Amygdala (tissue), 56 donors: ENCODE measurements at regions not wholly inside any gene's neighbourhood (a gene's known extent, or its start where the extent isn't known, plus 50 kb on each side); places are given as distances from the start of the nearest gene placed in this dataset.

Experiments
- DNase-seq, 56 donors: peaks; one replicate each; lab custom pipeline; 2025; lab: John Stamatoyannopoulos, UW

- no peak for DNase-seq
Observed at GRCh38 chr10:31721096-31721495, 207.5 kb downstream of the ARHGAP12 start.

- DNase-seq, result no peak
Observed at GRCh38 chr10:31720546-31720945, 208.1 kb downstream of the ARHGAP12 start.

DNA sequence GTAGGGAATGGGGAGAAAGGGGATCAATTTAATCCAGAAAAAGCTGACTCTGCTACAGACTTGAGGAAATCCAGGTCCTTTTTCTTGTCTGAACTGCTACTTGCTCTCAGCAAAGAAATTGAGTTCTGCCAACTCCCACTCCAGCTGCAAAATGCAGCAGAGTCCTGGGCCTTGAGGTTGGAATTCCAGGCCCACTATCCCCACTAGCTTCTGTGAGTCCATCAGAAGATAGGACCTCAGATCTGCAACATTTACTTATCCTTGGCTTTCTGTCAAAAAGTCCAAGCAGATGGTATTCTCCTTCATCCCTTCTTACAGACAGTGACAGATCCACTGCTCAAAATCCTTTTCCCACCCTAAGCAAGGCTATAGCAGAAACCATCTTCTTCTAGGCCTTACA is 219.2 kb downstream of the ARHGAP12 start:
- no peak for DNase-seq

GRCh38 chr10:31709028-31709427 is 219.6 kb downstream of the ARHGAP12 start:
- DNase-seq, result no peak

- no peak for DNase-seq
Observed at GRCh38 chr10:31708474-31708873, 220.2 kb downstream of the ARHGAP12 start.

DNA sequence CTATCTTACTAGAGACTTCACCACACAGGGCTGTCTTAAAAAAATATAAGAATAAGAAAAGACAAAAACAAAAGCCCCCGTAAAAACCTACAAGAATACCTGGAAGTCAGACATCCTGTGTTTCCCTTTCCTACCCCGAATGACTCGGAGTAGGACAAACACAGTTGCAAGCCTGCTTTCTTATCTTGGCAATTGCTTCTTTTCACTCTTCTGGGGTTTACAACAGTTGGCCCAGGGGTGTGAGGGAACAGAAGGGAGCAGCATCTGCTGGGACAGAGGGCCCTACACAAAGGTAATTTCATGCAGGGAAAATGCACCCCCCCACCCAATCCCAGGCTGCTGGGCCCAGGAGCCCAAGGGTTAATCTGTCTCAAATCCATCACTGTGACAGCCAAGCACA is 220.6 kb downstream of the ARHGAP12 start:
- no peak for DNase-seq

DNA sequence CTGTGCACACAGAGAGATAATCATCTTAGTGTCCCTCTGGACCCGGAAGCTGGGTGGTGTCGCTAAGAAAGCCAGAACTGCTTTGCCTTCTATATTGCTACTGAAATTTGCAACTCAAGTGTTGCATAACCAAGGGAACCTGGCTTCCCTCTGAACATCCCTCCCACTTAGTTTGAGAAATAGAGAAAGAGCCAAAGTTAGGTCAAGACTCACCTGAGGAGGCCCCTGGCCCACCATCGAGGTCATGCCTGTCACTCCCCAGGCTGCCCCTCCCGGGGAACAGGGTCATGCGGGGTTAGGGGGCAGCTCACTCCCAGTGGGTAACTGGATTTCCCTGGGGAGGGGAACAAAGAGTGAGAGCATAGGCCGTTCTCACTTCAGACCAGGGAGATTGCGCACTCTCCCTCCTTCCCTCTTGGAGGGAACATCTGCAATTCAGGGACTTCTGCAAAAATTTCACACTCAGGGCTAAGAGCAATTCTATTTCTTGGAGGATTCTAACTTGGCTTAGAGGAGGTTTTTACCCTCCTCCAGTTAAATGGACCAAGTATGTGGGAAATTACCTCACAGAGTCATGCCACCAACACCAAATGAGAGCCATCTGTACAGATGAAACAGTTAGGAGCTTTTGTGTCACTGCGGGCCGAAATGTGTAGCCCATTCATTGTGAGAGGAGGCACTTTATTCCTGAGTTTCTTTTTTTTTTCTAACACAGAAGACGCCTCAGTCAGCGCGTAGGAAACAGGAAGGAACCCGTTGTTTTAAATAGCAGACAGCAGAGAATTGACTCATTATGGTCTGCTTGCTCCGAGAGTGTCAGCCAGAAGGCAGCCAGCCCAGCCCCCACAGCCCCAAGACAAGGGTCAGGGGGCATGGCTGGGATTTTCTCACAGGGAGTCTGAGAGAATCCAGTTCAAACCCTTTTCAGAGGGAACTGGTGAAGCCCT is 221.3 kb downstream of the ARHGAP12 start:
- peak in 31 of 56 donors; percentile 10 to 73 (median 32) for DNase-seq

DNA sequence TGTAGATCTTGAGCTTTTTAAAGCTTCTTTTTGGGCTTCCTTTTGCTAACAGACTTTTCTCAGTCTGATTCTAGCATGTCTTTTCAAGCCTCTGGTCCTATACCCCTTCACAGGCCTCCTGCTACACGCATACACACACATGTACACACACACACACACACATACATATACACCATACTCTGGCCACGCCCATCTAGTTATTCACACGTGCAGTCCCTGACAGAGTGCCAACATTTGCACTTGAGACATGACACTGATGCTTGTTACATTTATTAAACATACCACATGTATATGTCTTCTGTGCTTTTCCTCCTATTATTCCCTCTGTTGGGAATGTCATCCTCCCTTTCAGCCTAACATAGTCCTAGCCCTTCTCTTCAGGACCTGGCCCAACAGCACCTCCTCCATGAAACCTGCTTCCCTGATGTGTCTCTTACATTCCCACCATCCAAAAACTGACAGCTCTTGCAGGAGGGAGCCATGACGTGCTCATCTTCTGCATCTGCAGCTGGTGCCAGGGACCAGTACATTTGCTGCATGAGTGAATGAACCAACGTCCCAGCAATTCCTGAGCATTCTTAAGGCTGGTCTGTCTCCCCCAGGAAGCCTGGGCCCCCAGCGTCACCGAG is 222.1 kb downstream of the ARHGAP12 start:
- DNase-seq, result no peak

- DNase-seq, result no peak
Observed at GRCh38 chr10:31705136-31705535, 223.5 kb downstream of the ARHGAP12 start.

DNA sequence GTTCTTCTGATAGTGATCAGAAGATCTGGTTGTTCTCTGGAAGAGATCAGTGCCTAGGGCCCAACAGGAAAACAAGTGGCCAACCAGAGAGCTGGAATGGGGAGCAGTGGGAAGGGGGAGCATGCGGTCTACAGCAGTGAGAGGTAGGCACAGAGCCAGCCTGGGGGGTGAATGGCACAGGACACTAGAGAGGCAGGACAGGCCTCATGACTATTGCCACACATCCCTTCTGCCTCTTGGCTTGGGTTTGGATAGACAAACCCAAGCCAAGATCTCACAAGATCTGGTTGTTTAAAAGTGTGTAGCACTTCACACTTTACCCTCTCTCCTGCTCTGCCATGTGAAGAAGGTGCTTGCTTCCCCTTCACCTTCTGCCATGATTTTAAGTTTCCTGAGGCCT is 224.4 kb downstream of the ARHGAP12 start:
- peak in 1 of 56 donors; percentile 38 for DNase-seq

GRCh38 chr10:31702954-31703353 is 225.7 kb downstream of the ARHGAP12 start:
- DNase-seq, result no peak

- DNase-seq, result peak in 1 of 56 donors; percentile 23
Observed at GRCh38 chr10:31702005-31702404, 226.6 kb downstream of the ARHGAP12 start.

DNA sequence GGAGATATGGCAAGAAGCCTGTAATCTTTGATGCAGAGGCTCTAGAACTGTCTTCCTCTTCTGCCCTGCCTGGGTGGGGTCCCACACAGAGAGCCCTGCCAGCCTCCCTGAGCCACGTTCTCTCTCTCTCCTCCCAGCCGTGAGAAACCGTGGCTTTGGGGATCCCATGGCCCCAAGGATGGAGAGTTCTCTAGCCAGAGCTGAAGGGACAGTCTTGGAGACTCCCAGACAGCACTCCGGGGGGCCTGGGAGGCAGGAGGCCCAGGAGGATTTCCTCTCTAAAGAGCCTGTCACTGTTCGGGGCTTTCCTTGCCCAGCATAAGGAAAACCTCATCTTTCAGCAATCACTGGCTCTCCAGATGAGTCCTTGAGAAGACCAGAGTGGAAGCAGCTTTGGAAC is 227.1 kb downstream of the ARHGAP12 start:
- no peak for DNase-seq

GRCh38 chr10:31700181-31700611 is 228.4 kb downstream of the ARHGAP12 start:
- DNase-seq, result no peak

- DNase-seq, result no peak
Observed at GRCh38 chr10:31698181-31698830, 230.3 kb downstream of the ARHGAP12 start.

- peak in 45 of 56 donors; percentile 13 to 78 (median 51) for DNase-seq
Observed at GRCh38 chr10:31697271-31698180, 231.1 kb downstream of the ARHGAP12 start.

GRCh38 chr10:31694929-31695837 is 233.4 kb downstream of the ARHGAP12 start:
- DNase-seq, result no peak

DNA sequence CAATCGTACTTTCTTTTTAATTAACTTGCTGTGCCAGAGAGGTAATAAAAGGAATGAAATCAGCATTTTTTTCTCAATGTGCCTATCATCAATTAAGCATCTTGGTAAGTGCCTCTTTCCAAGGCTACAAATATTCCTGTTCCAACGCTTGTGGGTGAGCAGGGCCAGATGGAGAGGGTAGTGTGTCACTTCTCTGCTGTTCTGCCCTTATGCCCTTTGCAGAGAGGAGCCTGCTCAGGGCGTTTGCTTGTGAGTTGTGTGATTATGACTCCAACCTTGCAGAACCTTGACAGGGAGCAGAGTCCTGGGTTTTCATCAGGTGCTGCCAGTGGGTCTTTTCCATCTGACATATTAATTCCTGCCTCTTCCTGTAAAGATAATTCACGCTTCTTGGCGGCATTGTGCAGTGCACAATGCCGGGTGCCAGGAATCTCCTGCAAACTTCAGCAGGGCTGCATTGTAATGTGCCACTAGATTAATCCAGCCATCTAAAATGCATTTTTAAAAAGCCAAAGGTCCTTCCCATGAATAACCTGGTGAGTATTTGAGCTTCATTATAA is 234.4 kb downstream of the ARHGAP12 start:
- no peak for DNase-seq

DNA sequence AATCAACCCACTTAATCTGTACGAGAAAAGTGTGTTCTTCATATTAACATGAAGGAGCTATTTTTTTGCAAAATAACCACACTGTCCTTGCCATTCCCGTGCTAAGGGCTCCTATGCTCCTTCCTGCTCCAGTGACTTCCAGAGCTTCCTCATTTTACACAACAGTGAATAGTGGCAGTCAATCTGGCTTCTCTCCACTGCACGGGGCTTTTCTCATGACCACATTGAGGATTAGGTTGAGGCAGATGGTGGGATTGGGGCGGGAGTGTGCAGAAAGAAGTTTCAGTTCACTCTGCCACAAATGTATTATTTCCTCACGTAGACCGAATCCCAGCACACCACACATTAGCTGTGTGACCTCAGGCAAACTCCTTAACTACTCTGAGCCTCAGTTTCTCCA is 235.1 kb downstream of the ARHGAP12 start:
- peak in 1 of 56 donors; percentile 47 for DNase-seq
